ENCODE measurements at regions not wholly inside any gene's neighbourhood (a gene's known extent, or its start where the extent isn't known, plus 50 kb on each side); places are given as distances from the start of the nearest gene placed in this dataset.

- TF ChIP-seq RXRA (IDR thresholded peaks at IDR 0.05; ENCODE audit: insufficient read depth, low read depth, low read length) (no peak), KDM5A (IDR thresholded peaks at IDR 0.05; ENCODE audit: low read length) (no peak), POLR2A (IDR thresholded peaks at IDR 0.05; ENCODE audit: control extremely low read depth in 1 of 2, low read depth in 2 of 2, low read length in 2 of 2) (0 out of 3 replicates have a peak, but pooled peaks of 1 of the 2 experiments have one; percentile 25), EZH2 (IDR thresholded peaks at IDR 0.05; ENCODE audit: low read depth, low read length, severe bottlenecking) (peak; percentile 25), CREB1 (IDR thresholded peaks at IDR 0.05) (no peak), CTBP2 (IDR thresholded peaks at IDR 0.05; ENCODE audit: borderline replicate concordance, insufficient read depth, insufficient read length, low read length) (no peak), SIRT6 (IDR thresholded peaks at IDR 0.05; ENCODE audit: low read length) (no peak), HDAC2 (IDR thresholded peaks at IDR 0.05; ENCODE audit: borderline replicate concordance in 1 of 2, low read depth in 2 of 2, low read length in 2 of 2) (0 out of 4 replicates have a peak, but pooled peaks of 1 of the 2 experiments have one; percentile 9), EP300 (IDR thresholded peaks at IDR 0.05; ENCODE audit: borderline replicate concordance in 1 of 2, low read depth in 2 of 2, low read length in 2 of 2) (no peak), SP4 (IDR thresholded peaks at IDR 0.05; ENCODE audit: low read length) (0 out of 2 replicates have a peak, but pooled peaks have one; percentile 41), NRF1 (IDR thresholded peaks at IDR 0.05; ENCODE audit: low read depth, low read length) (no peak), CEBPB (IDR thresholded peaks at IDR 0.05; ENCODE audit: low read depth, low read length) (no peak), CBX8 (IDR thresholded peaks at IDR 0.05; ENCODE audit: borderline replicate concordance, low read depth, low read length) (no peak), SP1 (IDR thresholded peaks at IDR 0.05; ENCODE audit: low read depth, low read length) (0 out of 2 replicates have a peak, but pooled peaks have one; percentile 45), ATF3 (IDR thresholded peaks at IDR 0.05; ENCODE audit: insufficient read depth, low read depth, low read length) (no peak), RNF2 (IDR thresholded peaks at IDR 0.05; ENCODE audit: borderline replicate concordance, low read depth, low read length, missing control alignments, poor library complexity, severe bottlenecking) (peak; percentile 29), PHF8 (conservative IDR thresholded peaks at IDR 0.05; ENCODE audit: low read depth, low read length) (0 out of 2 replicates have a peak, but pooled peaks have one; percentile 36)
- TF ChIP-seq, protein P1, sequence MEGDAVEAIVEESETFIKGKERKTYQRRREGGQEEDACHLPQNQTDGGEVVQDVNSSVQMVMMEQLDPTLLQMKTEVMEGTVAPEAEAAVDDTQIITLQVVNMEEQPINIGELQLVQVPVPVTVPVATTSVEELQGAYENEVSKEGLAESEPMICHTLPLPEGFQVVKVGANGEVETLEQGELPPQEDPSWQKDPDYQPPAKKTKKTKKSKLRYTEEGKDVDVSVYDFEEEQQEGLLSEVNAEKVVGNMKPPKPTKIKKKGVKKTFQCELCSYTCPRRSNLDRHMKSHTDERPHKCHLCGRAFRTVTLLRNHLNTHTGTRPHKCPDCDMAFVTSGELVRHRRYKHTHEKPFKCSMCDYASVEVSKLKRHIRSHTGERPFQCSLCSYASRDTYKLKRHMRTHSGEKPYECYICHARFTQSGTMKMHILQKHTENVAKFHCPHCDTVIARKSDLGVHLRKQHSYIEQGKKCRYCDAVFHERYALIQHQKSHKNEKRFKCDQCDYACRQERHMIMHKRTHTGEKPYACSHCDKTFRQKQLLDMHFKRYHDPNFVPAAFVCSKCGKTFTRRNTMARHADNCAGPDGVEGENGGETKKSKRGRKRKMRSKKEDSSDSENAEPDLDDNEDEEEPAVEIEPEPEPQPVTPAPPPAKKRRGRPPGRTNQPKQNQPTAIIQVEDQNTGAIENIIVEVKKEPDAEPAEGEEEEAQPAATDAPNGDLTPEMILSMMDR (IDR thresholded peaks at IDR 0.05; ENCODE audit: control extremely low read depth in 1 of 3, insufficient read depth in 1 of 3, low read depth in 1 of 3, low read length in 3 of 3), result peak; percentile 10 to 43 (median 42)
- TF ChIP-seq, protein P2, sequence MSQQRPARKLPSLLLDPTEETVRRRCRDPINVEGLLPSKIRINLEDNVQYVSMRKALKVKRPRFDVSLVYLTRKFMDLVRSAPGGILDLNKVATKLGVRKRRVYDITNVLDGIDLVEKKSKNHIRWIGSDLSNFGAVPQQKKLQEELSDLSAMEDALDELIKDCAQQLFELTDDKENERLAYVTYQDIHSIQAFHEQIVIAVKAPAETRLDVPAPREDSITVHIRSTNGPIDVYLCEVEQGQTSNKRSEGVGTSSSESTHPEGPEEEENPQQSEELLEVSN (IDR thresholded peaks at IDR 0.05), result peak; percentile 53
Measured at GRCh38 chr17:77281122-77281903, 140.5 kb downstream of the SEC14L1 start (continued).
